H1 (cell line): ENCODE measurements at regions not wholly inside any gene's neighbourhood (a gene's known extent, or its start where the extent isn't known, plus 50 kb on each side); places are given as distances from the start of the nearest gene placed in this dataset.
"Not testable (repeated sequence)": the region's sequence is repeated elsewhere in the genome, so short reads cannot be mapped to it uniquely, and the experiment has no call there.

Experiments used
- CTCF ChIA-PET: fragments of 300-600 bp; sonication (Branson Sonifier 250); formaldehyde crosslinking; loops from one replicate; lab custom pipeline; 2021; ENCODE audit not compliant: partially characterized antibody; lab: Charles Lee
- POLR2A ChIA-PET: fragments of 300-600 bp; sonication (Branson Sonifier 250); formaldehyde crosslinking; loops from one replicate; lab custom pipeline; 2021; ENCODE audit warnings: inconsistent platforms; ENCODE audit not compliant: partially characterized antibody; lab: Charles Lee
- DNase-seq, 2 experiments: peaks; one replicate each; pipeline versions ENCODE4 v3.0.0 to v3.0.0-alpha.2; 2010 to 2022; ENCODE audit warnings: low spot score in 2 of 2, low read depth in 1 of 2, mixed read lengths in 1 of 2
- FAIRE-seq: peaks from 2 replicates; lab custom pipeline; 2011; peaks lifted over from hg19 to GRCh38; lab: Jason Lieb, UNC
- H2AFZ ChIP-seq: 2 replicates; pipeline ENCODE4 v1.8.1; 2012; ENCODE audit warnings: low read length, inconsistent platforms
- H2AK5ac ChIP-seq: 2 replicates; pipeline ENCODE4 v1.6.1; 2013; ENCODE audit warnings: low read depth, low read length
- H2BK120ac ChIP-seq: replicated peaks from 2 replicates; pipeline ENCODE3; 2013; ENCODE audit warnings: low read depth, low read length, inconsistent platforms
- H2BK12ac ChIP-seq: 2 replicates; pipeline ENCODE4 v1.6.1; 2013; ENCODE audit warnings: low read depth, low read length
- H2BK15ac ChIP-seq: 2 replicates; pipeline ENCODE4 v1.6.1; 2013; ENCODE audit warnings: low read length
- H2BK20ac ChIP-seq: 2 replicates; pipeline ENCODE4 v1.6.1; 2013; ENCODE audit warnings: low read length
- H2BK5ac ChIP-seq: 2 replicates; pipeline ENCODE4 v1.6.1; 2013; ENCODE audit warnings: low read depth, low read length
- H3K14ac ChIP-seq: 2 replicates; pipeline ENCODE4 v1.6.1; 2013; ENCODE audit warnings: inconsistent platforms; ENCODE audit not compliant: insufficient read length
- H3K18ac ChIP-seq: 2 replicates; pipeline ENCODE4 v1.6.1; 2013; ENCODE audit warnings: low read length; ENCODE audit errors: extremely low read depth
- H3K23ac ChIP-seq: 2 replicates; pipeline ENCODE4 v1.6.1; 2013; ENCODE audit warnings: inconsistent platforms; ENCODE audit not compliant: insufficient read length
- H3K23me2 ChIP-seq: 2 replicates; pipeline ENCODE4 v1.6.1; 2013; ENCODE audit warnings: low read depth, low read length
- H3K27ac ChIP-seq: 2 replicates; pipeline ENCODE4 v1.6.1; 2011; ENCODE audit warnings: low read depth, low read length, inconsistent platforms
- H3K27me3 ChIP-seq, 4 experiments: replicated peaks in 1 of 4; 1 replicate in 1 of 4; 2 replicates in 3 of 4; pipeline versions ENCODE4 v1.6.1 to v1.8.1; 2011 to 2013; ENCODE audit warnings: low read length in 3 of 4, mild to moderate bottlenecking in 3 of 4, inconsistent platforms in 2 of 4, mixed read lengths in 2 of 4, moderate library complexity in 1 of 4; ENCODE audit not compliant: control insufficient read depth in 3 of 4, insufficient read depth in 3 of 4; ENCODE audit errors: extremely low read depth in 1 of 4
- H3K36me3 ChIP-seq, 4 experiments: 2 replicates each; pipeline versions ENCODE4 v1.6.1 to v1.8.1; 2011 to 2013; ENCODE audit warnings: mild to moderate bottlenecking in 4 of 4, low read length in 3 of 4, moderate library complexity in 2 of 4, control low read depth in 1 of 4, inconsistent platforms in 1 of 4; ENCODE audit not compliant: insufficient read depth in 4 of 4, control insufficient read depth in 2 of 4
- H3K4ac ChIP-seq: replicated peaks from 2 replicates; pipeline ENCODE3; 2013; ENCODE audit warnings: low read length, low read depth, mixed read lengths, inconsistent platforms; ENCODE audit not compliant: insufficient read length
- H3K4me1 ChIP-seq, 4 experiments: replicated peaks in 1 of 4; 1 replicate in 1 of 4; 2 replicates in 3 of 4; pipeline versions ENCODE4 v1.6.1 to v1.8.1; 2011 to 2013; ENCODE audit warnings: low read length in 3 of 4, inconsistent platforms in 2 of 4, mixed read lengths in 1 of 4; ENCODE audit not compliant: insufficient read depth in 4 of 4, control insufficient read depth in 3 of 4
- H3K4me2 ChIP-seq, 2 experiments: 2 replicates each; pipeline versions ENCODE4 v1.6.1 to v1.8.1; 2011 to 2013; ENCODE audit warnings: low read depth in 2 of 2, low read length in 2 of 2, control low read depth in 1 of 2, inconsistent platforms in 1 of 2, mild to moderate bottlenecking in 1 of 2; ENCODE audit not compliant: insufficient read depth in 1 of 2
- H3K4me3 ChIP-seq, 4 experiments: fragments of 200-600, 300-600 bp in 1 of 4; sonication (generic), shearing (Covaris generic), sonication (Bioruptor Twin) in 1 of 4; 2 replicates each; pipeline versions ENCODE4 v1.5.1 to v1.8.1; 2011 to 2016; ENCODE audit warnings: low read length in 4 of 4, low read depth in 3 of 4, control low read depth in 2 of 4, inconsistent platforms in 2 of 4, mild to moderate bottlenecking in 2 of 4, mixed read lengths in 1 of 4, moderate library complexity in 1 of 4; ENCODE audit not compliant: insufficient read depth in 2 of 4; ENCODE audit errors: extremely low read depth in 1 of 4
- H3K56ac ChIP-seq: replicated peaks from 2 replicates; pipeline ENCODE3; 2013; ENCODE audit warnings: low read depth, mild to moderate bottlenecking, mixed read lengths, low read length, inconsistent platforms; ENCODE audit not compliant: insufficient read length
- H3K79me1 ChIP-seq: 2 replicates; pipeline ENCODE4 v1.6.1; 2013; ENCODE audit warnings: low read depth, low read length, control low read depth
- H3K79me2 ChIP-seq, 2 experiments: 2 replicates each; pipeline versions ENCODE4 v1.6.1 to v1.8.1; 2012 to 2013; ENCODE audit warnings: low read length in 2 of 2, mild to moderate bottlenecking in 2 of 2, inconsistent platforms in 1 of 2; ENCODE audit not compliant: insufficient read depth in 2 of 2, control insufficient read depth in 1 of 2
- H3K9ac ChIP-seq, 4 experiments: replicated peaks in 1 of 4; 1 replicate in 1 of 4; 2 replicates in 3 of 4; pipeline versions ENCODE4 v1.6.1 to v1.8.1; 2011 to 2013; ENCODE audit warnings: low read depth in 3 of 4, low read length in 3 of 4, control low read depth in 2 of 4, mild to moderate bottlenecking in 2 of 4, moderate library complexity in 2 of 4, inconsistent platforms in 1 of 4; ENCODE audit errors: extremely low read depth in 1 of 4
- H3K9me3 ChIP-seq, 2 experiments: 2 replicates each; pipeline versions ENCODE4 v1.6.1 to v1.8.1; 2012 to 2013; ENCODE audit warnings: mild to moderate bottlenecking in 2 of 2, moderate library complexity in 2 of 2, control low read depth in 1 of 2, inconsistent platforms in 1 of 2, low read depth in 1 of 2, low read length in 1 of 2, mixed read lengths in 1 of 2; ENCODE audit not compliant: insufficient read depth in 2 of 2
- H4K20me1 ChIP-seq, 2 experiments: replicated peaks in 1 of 2; 2 replicates each; pipeline versions ENCODE3 to v1.8.1; 2011 to 2013; ENCODE audit warnings: inconsistent platforms in 2 of 2, low read length in 2 of 2, mild to moderate bottlenecking in 1 of 2; ENCODE audit not compliant: insufficient read depth in 2 of 2, control insufficient read depth in 1 of 2
- H4K5ac ChIP-seq: 2 replicates; pipeline ENCODE4 v1.6.1; 2013; ENCODE audit warnings: low read length, low read depth, mixed read lengths, inconsistent platforms; ENCODE audit not compliant: insufficient read length
- H4K8ac ChIP-seq: 2 replicates; pipeline ENCODE4 v1.8.0; 2013; ENCODE audit warnings: mild to moderate bottlenecking, moderate library complexity, low read length, inconsistent platforms; ENCODE audit not compliant: insufficient read depth; ENCODE audit errors: extremely low read depth
- H4K91ac ChIP-seq: replicated peaks from 2 replicates; pipeline ENCODE3; 2013; ENCODE audit warnings: low read length, mixed read lengths, inconsistent platforms; ENCODE audit not compliant: insufficient read length
- BACH1 ChIP-seq: IDR thresholded peaks from 2 replicates; pipeline ENCODE4 v1.6.1; 2012; ENCODE audit warnings: low read length, improper control_type of control experiment
- CREB1 ChIP-seq: IDR thresholded peaks from 2 replicates; pipeline ENCODE4 v1.6.1; 2012; ENCODE audit warnings: inconsistent platforms
- MAFK ChIP-seq: IDR thresholded peaks from 2 replicates; pipeline ENCODE4 v1.6.1; 2012; ENCODE audit warnings: low read depth, mild to moderate bottlenecking, improper control_type of control experiment, low read length
- WGBS, 2 experiments: shearing (Covaris generic) in 1 of 2; methylation state at CpG; one replicate each; pipeline versions ENCODE4 v1.1.6 to v1.1.7; 2013 to 2015; ENCODE audit warnings: low lambda C conversion rate in 2 of 2, mixed read lengths in 2 of 2, inconsistent platforms in 1 of 2, low coverage in 1 of 2, missing lambda C conversion rate in 1 of 2; ENCODE audit not compliant: insufficient replicate concordance in 2 of 2, insufficient coverage in 1 of 2, insufficient read length in 1 of 2; ENCODE audit errors: extremely low coverage in 1 of 2, missing lambda C conversion rate in 1 of 2; 5-methylcytosine and 5-hydroxymethylcytosine counted together

GRCh38 chr10:3313784-3314444, 141.3 kb upstream of the PITRM1 start:
- not testable (repeated sequence) for H3K14ac ChIP-seq, H3K18ac ChIP-seq, H2BK15ac ChIP-seq

More at GRCh38 chr10:3313784-3314444, 141.3 kb upstream of the PITRM1 start:
- not testable (repeated sequence) for H3K23ac ChIP-seq, H3K4me1 ChIP-seq
- TF ChIP-seq CREB1 (peak; percentile 32; the same call in 1 of the 2 replicates), MAFK (peak; percentile 96), BACH1 (peak; percentile 99)
- TF ChIP-seq, all 59 proteins: peak for 3; not testable (repeated sequence) for 56
- H3K27ac ChIP-seq, H4K91ac ChIP-seq, H3K56ac ChIP-seq, H4K20me1 ChIP-seq, H3K4me2 ChIP-seq, H3K79me1 ChIP-seq, H2BK120ac ChIP-seq, H3K23me2 ChIP-seq, H3K36me3 ChIP-seq, H3K27me3 ChIP-seq, H3K9ac ChIP-seq, H3K9me3 ChIP-seq, POLR2A ChIA-PET, H4K5ac ChIP-seq, H2AK5ac ChIP-seq, H2BK20ac ChIP-seq, H3K4me3 ChIP-seq, H4K8ac ChIP-seq, H3K4ac ChIP-seq, H2BK5ac ChIP-seq, H3K79me2 ChIP-seq, H2AFZ ChIP-seq: not testable (repeated sequence)
- CTCF ChIA-PET = interaction anchor here (0.5 kb wide), 1 partner anchor 641 kb away, joined by 3 read pairs; no protein-coding TSS in a partner anchor
- FAIRE-seq = peak; percentile 55
- 0 out of 2 replicates have a peak overlapping the region, but pooled peaks have one; percentile 17 for H2BK12ac ChIP-seq
- WGBS, 2 experiments = 69% methylated on average over 2 of the region's 2 CpGs; no CpG with 5 or more reads in 1 of the 2 experiments
- DNase-seq = peak in 1 of 2 experiments; percentile 9
